ENCODE measurements at regions not wholly inside any gene's neighbourhood (a gene's known extent, or its start where the extent isn't known, plus 50 kb on each side); places are given as distances from the start of the nearest gene placed in this dataset.

DNA sequence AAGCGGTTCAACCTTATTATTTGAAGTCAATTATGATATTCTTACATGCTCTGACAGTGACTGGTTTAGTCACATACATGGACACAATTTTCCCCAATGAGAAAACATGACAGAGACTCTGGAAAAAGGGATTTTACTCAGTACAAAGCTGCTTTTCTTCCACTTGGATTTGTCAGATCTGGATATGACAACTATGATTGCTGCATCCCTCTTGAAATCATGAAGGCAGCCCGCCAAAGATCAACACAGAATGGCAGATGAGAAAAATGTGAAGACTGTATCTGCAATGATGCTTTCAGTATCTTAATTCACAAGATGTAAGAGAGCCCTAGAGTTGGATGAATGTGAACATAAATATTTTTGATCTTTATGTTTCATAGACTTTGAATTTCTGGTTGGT, 439.6 kb downstream of the CDH8 start:
- no peak for DNase-seq

DNA sequence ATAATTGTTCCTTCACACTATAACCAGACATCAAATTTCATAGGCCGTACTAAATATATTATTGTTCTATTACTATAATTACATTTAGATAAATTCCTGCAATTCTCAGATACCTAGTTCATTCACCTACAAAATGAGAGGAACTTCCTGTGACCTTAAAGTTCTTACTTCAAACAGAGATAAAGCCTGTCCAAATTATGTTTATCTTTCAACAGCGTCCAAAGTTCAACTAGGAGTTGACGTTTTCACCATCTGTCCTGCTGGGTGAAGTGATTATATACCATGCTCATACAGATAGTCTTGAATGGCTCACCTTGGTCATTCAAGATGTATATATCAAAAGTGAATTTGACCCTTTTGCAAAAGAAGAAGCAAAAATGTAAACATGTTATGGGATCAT, 440.6 kb downstream of the CDH8 start:
- DNase-seq, result no peak

DNA sequence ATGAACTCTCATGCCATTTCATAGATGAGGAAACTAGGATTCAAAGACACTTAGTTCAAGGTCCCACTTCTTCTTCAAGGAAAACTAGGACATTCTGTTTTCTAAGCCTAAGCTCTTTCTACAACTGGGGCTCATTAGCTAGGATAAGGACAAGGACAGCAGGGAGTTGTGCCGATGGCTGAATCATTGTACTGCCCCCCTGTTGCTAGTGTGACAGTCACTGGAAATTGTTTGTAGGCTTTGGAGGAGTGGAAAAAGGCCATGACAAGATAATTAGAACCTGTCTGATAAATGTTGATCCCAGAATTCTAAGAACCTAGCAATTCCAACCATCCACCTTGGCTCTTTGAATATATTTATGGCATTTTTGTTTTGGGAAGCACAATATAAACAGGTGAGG, 445.7 kb downstream of the CDH8 start:
- no peak for DNase-seq

DNA sequence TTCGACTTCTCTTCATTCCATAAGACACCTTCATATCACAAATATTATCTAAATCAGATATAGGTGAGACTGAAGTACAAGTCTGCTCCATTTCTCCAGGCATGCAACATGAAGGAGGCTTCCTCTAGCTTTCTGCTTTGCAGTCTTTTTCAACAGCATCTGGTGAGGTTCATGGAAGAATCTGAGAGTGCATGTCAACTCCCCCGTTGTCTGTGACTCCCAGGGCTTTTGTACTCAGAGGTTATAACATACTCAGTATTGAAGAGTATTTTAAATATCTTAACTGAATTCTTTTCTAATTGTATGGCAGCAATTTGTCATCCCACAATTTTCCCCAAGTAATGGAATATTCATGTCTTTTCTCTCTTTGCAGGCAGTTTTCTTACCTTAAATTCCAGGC, 448.7 kb downstream of the CDH8 start:
- DNase-seq, result no peak

DNA sequence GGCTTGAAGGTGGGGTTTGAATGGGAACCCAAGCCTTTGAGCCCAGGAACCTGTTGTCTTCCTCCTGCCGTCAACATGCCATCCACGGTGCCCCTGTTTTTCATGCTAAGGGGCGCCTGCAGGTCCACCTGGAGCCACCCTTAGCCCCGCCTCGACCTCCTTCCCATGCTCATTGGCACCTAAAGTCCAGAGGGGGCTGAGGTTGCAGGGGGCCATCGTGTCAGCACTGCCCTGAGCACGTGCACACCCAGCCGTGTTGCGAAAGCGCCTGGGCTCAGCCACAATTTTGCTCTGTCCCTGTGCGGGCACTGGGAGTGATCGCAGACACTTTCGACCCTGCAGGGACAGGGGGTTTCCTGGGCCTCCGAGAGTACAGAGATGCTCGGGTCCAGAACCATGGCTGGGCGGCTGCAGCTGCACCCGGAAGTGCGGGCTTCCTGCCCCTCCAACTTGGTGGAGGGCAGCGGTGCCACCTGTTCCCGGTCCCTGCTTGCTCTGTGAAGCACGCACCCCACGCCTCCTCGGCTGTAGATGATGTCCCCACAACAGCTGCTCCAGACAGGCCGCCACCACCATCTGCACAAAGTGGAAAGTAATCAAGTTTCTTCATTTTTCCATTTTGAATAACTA, 454.7 kb downstream of the CDH8 start:
- DNase-seq, result no peak

DNA sequence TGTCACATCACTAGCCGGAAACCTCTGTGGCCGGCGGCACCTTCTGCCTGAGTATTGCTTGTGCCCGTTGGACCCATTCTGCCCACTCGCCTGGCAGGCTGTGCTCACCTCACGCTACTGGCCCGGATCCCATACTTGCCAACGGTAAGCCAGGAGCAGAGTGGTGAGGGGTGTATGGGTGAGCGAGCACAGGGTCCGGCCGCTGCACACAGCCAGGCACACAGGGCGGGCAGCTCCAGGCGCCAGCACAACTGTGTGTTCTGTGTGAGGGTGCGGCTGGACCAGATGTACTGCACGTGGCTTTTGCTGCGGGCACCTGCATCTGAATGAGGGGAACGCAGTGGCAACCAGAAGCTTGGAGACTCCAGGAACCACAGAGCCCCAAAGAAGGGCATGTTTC, 455.7 kb downstream of the CDH8 start:
- DNase-seq, result no peak

DNA sequence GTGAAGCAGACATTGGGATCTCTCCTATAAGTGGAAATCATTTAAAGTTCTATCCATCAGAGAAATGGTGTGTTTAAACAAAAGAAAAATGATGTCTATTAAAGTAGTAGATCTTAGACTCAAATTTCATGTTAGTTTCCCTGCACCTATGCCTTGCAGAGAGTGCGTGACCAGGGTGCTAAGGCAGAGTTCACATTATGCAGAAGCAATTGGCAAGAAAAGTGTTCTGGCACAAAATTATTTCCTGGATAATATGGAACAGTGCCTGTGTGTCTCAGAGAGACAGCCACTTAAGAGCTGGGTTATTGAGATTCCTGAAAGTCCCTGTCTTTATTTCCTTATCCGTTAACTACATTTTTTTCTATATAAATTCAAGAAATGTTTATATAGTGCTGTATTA, 457.0 kb downstream of the CDH8 start:
- no peak for DNase-seq

GRCh38 chr16:61576476-61576875, 459.8 kb downstream of the CDH8 start:
- DNase-seq, result no peak

DNA sequence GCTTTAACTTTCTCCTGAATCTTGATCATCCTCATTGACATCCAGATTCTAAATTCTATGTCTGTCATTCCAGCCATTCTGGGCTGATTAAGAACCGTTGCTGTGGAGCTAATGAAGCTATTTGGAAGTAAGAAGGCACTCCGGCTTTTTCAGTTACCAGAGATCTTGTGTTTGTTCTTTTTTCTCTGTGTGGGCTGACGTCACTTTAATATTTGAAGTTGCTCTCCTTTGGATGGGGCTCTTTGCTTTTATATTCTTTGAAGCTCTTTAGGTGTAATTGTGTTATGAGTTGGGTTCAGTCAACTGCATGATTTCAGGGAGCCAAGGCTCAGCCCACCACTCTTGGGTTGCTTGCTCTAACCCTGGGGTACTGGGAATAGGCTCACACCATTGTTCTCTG, 460.6 kb downstream of the CDH8 start:
- no peak for DNase-seq

DNA sequence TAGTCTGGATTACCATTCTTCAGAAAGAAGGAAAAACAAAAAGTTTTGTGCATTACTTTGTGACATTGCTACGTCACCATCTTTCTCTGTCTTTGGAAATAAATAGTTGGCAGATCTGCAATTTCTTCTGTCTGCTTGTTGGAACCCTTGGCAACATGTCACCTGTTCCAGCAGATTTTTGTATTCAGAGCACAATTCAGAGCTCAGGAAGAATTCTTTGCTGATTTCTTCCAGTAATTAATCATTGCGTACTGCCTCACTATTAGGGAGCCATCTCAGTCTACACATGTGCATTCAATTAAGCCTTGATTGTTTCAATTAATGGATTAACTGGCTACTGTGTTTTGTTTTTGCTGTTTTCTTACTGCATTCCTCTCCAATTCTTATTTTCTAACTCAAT, 467.2 kb downstream of the CDH8 start:
- DNase-seq, result no peak

DNA sequence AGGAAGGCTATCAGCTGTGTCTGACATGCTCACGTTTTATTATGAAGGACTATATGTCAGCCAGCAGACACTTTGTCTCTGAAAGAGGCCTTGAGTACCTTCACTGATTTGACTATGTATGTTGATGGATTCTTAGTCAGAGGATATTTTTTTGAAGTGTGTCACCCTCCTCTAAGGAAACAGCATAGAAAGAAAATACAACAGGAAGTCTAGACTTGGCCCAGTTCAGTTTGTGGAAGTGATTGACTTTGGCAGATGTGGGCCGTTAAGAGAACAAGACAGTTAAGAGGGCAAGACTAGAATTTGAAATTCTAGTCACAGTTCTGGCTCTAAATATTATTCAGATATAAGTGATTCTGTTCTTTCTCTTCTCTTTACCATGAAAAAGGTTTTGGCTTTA, 471.5 kb downstream of the CDH8 start:
- DNase-seq, result no peak

DNA sequence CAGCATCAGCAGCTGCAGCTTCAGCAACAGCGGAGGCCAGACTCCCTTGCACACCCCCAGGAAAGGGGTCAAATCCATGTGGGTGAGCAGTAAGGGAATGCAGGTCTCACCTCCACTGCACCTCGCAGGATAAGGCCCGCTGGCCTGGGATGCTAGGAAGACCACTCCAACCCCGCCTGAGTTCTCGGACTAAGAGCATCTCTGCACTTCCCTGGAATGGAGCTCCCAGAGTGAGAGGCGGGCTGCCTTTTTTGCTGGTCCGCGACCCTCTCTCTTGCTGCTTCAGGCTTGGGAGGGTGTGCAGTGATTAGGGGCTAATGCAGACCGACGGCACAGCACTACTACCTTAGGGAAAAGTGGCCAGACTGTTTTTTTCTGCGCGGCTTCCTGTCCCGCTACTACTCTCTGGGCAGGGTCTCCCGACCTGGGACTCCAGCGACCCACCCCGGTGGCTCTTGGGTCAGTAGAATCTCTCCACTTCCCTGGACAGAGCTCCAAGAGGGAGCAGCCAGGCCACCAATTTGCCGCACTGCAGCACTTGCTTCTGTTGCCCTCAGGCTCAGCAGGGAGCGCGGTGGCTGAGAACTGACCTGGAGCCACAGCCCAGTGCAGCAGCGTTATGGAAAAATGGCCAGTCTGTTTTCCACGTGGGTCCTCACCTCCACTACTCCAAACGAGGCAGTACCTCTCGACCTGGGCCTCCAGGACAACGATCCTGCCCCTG, 480.4 kb downstream of the CDH8 start:
- no peak for DNase-seq

- no peak for DNase-seq
Observed at GRCh38 chr16:61549327-61549726, 486.9 kb downstream of the CDH8 start.

GRCh38 chr16:61547626-61548025, 488.6 kb downstream of the CDH8 start:
- DNase-seq, result no peak

- DNase-seq, result no peak
Observed at GRCh38 chr16:61544165-61544564, 492.1 kb downstream of the CDH8 start.

DNA sequence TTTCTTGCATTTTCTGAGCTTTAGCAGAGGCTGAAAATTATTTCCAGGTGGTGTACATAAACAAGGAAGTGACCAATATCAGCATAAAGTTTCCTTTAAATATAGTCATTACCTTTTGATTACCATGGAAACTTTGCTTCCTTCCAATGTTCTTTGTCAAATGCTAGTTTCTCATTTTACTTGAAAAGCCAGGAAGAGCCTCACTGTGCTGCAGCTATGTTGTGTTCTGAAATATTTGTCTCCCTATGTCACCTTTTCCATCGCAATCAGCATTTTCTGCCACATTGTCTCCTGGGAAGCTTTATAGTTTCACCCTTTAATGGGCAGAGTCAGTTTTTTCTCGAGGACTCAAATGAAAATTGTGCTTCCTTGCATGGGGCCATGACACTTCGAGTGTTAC, 496.0 kb downstream of the CDH8 start:
- no peak for DNase-seq

DNA sequence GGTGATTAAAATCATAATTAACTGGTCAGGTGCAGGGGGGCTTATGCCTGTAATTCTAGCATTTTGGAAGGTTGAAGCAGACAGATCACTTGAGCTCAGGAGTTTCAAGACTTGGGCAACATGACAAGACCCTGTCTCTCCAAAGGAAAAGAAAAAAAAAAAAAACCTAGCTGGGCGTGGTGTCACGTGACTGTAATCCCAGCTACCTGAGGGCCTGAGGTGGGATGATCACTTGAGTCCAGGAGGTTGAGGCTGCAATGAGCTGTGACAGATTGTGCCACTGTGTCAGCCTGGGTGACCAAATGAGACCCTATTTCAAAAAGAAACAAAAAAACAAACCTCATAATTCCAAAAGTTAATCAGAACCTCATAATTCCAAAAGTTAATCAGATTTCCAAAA, 505.5 kb downstream of the CDH8 start:
- DNase-seq, result no peak

GRCh38 chr16:61500851-61501250, 535.4 kb downstream of the CDH8 start:
- DNase-seq, result no peak

- no peak for DNase-seq
Observed at GRCh38 chr16:61480250-61480649, 556.0 kb downstream of the CDH8 start.

DNA sequence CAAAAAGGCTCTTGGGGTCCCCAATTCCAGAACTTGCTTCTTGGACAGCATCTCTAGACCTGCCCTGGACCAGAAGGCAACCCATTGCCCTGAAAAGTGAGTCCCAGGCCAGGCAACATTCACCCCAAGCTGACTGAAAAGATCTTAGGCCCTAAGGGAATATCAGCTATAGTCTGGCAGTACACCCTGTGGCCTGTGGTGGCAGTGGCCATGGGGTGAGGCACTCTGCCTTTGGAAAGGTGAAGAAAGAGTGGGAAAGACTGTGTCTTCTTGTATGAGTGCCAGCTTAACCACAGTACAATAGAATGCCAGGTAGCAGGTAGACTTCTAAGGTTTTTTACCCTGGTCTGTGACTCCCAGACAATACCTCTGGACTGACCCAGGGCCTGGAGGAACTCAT, 564.5 kb downstream of the CDH8 start:
- no peak for DNase-seq

DNA sequence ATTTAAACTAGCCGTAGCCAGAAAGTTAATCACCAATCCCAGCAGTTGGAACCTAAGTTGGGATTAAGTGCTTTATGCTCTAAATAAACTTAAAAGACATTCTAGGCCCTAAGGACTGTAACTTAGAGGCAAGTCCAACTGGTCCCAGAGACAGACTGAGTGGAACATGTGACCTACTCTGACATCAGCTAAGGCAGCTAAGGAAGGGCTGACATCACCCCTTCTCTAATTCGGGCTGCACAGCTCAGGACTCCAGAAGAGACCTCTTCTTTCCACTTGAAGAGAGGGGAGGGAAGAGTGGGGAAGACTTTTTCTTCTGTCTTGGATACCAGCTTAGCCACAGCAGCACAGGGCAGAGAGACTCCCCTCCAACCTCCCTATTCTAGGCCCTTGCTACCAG, 565.2 kb downstream of the CDH8 start:
- no peak for DNase-seq

DNA sequence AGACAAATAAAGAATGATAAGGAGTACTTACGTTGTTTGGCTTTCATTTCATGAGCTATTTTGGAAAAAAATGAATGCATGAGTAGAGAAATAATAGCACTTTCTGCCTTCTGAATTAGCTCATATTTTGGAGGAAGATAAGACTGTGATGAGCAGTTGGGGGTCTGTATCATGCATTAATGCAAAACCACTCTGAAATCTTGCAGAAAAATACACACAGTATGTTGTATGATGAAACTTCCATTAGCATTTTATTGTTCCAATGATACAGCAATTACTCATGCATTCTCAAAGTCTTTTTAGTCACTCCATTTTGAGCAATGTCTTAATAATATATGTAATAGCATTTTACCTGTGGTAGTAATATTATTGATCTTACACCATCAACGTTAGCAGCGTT, 571.0 kb downstream of the CDH8 start:
- no peak for DNase-seq

DNA sequence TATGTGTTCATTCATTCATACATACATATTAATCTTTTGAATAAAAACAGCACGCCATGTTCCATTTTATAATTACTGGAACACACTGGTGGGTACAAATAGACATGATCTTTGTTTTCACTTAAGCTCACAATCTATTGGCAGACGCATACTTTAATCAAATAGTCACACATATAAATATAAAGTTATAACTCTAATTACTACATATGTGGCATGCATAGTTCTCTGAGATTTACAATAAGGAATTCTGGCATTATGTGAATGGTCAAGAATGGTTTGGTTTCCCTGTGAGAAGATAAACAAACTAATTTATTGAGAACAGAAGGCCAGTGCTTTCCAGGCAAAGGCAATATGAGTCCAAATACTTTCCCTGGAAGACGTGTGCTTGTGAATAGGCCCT, 576.2 kb downstream of the CDH8 start:
- no peak for DNase-seq

DNA sequence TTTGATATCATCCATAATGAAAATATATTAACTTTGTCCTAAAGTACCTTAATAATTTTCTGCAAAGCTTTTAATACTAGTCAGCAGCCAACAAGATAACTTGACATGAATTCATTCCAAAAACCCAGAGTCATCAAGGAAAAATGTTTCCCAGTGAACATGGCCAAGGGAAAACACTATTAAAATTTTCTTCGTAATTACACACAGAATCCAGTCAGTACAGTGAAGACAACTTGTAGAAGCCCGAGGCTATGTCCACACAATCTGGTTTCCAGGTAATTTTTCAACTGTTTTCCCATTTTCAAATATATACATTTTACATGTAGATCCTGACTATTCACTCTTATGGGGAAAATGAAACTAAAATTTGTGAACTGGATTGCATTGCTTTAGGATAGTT, 600.9 kb downstream of the CDH8 start:
- no peak for DNase-seq

GRCh38 chr16:61432421-61432820, 603.8 kb downstream of the CDH8 start:
- no peak for DNase-seq
